Common myeloid progenitor, CD34-positive (primary cell): ENCODE measurements at regions not wholly inside any gene's neighbourhood (a gene's known extent, or its start where the extent isn't known, plus 50 kb on each side); places are given as distances from the start of the nearest gene placed in this dataset.

ENCODE experiments used
- CTCF ChIA-PET: fragments of 350-600 bp; sonication (Branson Sonifier 250); formaldehyde crosslinking; loops from one replicate; lab custom pipeline; 2021; ENCODE audit warnings: antibody characterized with exemption; lab: Charles Lee
- POLR2A ChIA-PET: fragments of 350-600 bp; sonication (Branson Sonifier 250); formaldehyde crosslinking; loops from one replicate; lab custom pipeline; 2021; ENCODE audit warnings: antibody characterized with exemption; lab: Charles Lee
- DNase-seq, 3 donors: peaks; one replicate each; pipeline versions ENCODE4 v3.0.0 to v3.0.0-alpha.2; 2013
- H3K27ac ChIP-seq, 2 experiments: 1 replicate in 1 of 2; 2 replicates in 1 of 2; pipeline ENCODE4 v1.7.0; 2013; ENCODE audit warnings: inconsistent platforms in 2 of 2, low read length in 2 of 2, mild to moderate bottlenecking in 2 of 2, low read depth in 1 of 2, moderate library complexity in 1 of 2; ENCODE audit not compliant: severe bottlenecking in 2 of 2, insufficient read depth in 1 of 2, poor library complexity in 1 of 2
- H3K27me3 ChIP-seq, 5 experiments: replicated peaks in 2 of 5; 1 replicate in 3 of 5; 2 replicates in 2 of 5; pipeline versions ENCODE4 v1.6.1 to v1.7.0; 2013; ENCODE audit warnings: low read length in 4 of 5, mild to moderate bottlenecking in 2 of 5, moderate library complexity in 2 of 5, inconsistent platforms in 1 of 5; ENCODE audit not compliant: insufficient read depth in 5 of 5, control insufficient read depth in 4 of 5
- H3K36me3 ChIP-seq, 4 experiments: 1 replicate in 2 of 4; 2 replicates in 2 of 4; pipeline versions ENCODE4 v1.6.1 to v1.7.0; 2013; ENCODE audit warnings: low read length in 3 of 4, control low read depth in 1 of 4, mild to moderate bottlenecking in 1 of 4; ENCODE audit not compliant: control insufficient read depth in 4 of 4, insufficient read depth in 4 of 4
- H3K4me1 ChIP-seq, 4 experiments: 1 replicate in 3 of 4; 2 replicates in 1 of 4; pipeline versions ENCODE4 v1.6.1 to v1.7.1; 2013; ENCODE audit warnings: low read length in 3 of 4, mild to moderate bottlenecking in 3 of 4, control low read depth in 1 of 4, inconsistent platforms in 1 of 4, moderate library complexity in 1 of 4; ENCODE audit not compliant: control insufficient read depth in 4 of 4, insufficient read depth in 4 of 4; ENCODE audit errors: control extremely low read depth in 1 of 4
- H3K4me3 ChIP-seq, 7 experiments: 1 replicate in 4 of 7; 2 replicates in 3 of 7; pipeline versions ENCODE4 v1.5.1 to v1.7.0; 2013; ENCODE audit warnings: mild to moderate bottlenecking in 7 of 7, low read length in 6 of 7, moderate library complexity in 6 of 7, inconsistent platforms in 2 of 7, low read depth in 2 of 7, control low read depth in 1 of 7; ENCODE audit not compliant: insufficient read depth in 4 of 7, control insufficient read depth in 1 of 7; ENCODE audit errors: extremely low read depth in 1 of 7
- H3K9me3 ChIP-seq, 5 experiments: 1 replicate in 4 of 5; 2 replicates in 1 of 5; pipeline versions ENCODE4 v1.6.1 to v1.7.1; 2013; ENCODE audit warnings: low read length in 4 of 5, mild to moderate bottlenecking in 2 of 5, inconsistent platforms in 1 of 5, low read depth in 1 of 5, moderate library complexity in 1 of 5; ENCODE audit not compliant: control insufficient read depth in 4 of 5, insufficient read depth in 2 of 5; ENCODE audit errors: control extremely low read depth in 1 of 5
- WGBS: methylation state at CpG from one replicate; pipeline ENCODE4 v1.1.5; 2013; ENCODE audit not compliant: insufficient coverage; 5-methylcytosine and 5-hydroxymethylcytosine counted together

- ChIA-PET CTCF (no interaction called here), POLR2A (no interaction called here)
- Histone ChIP-seq H3K27me3 (no peaks in the 10 kb centered on the region), H3K27ac (no peak overlapping the region), H3K36me3 (no peaks in the 10 kb centered on the region), H3K4me3 (no peak overlapping the region), H3K9me3 (no peaks in the 10 kb centered on the region), H3K4me1 (no peaks in the 10 kb centered on the region)
- no peak for DNase-seq
- 63% methylated on average over 1 of the region's 2 CpGs for WGBS
These were observed 252.9 kb upstream of the DCC start for GRCh38 chr18:52087140-52087539.

- Histone ChIP-seq H3K4me3 (no peak overlapping the region), H3K36me3 (no peaks in the 10 kb centered on the region), H3K27ac (no peak overlapping the region), H3K4me1 (no peaks in the 10 kb centered on the region), H3K9me3 (no peaks in the 10 kb centered on the region), H3K27me3 (no peaks in the 10 kb centered on the region)
- DNase-seq: no peak
- POLR2A ChIA-PET: no interaction called here
- CTCF ChIA-PET: no interaction called here
These were observed 250.0 kb upstream of the DCC start for GRCh38 chr18:52090005-52090404.

- H3K27ac ChIP-seq: no peak overlapping the region
- no peaks in the 10 kb centered on the region for H3K9me3 ChIP-seq
- H3K4me3 ChIP-seq: no peak overlapping the region
- H3K36me3 ChIP-seq: no peaks in the 10 kb centered on the region
- ChIA-PET CTCF (no interaction called here), POLR2A (no interaction called here)
- no peak for DNase-seq
- no peaks in the 10 kb centered on the region for H3K27me3 ChIP-seq
- WGBS: no CpG with 5 or more reads among the region's 1 CpG
- no peaks in the 10 kb centered on the region for H3K4me1 ChIP-seq
These were observed 246.8 kb upstream of the DCC start for GRCh38 chr18:52093171-52093570.

GRCh38 chr18:52118684-52119083, 221.3 kb upstream of the DCC start:
- ChIA-PET POLR2A (no interaction called here), CTCF (no interaction called here)
- no peaks in the 10 kb centered on the region for H3K4me1 ChIP-seq
- DNase-seq: no peak
- H3K27me3 ChIP-seq: no peaks in the 10 kb centered on the region
- H3K36me3 ChIP-seq: no peaks in the 10 kb centered on the region
- H3K27ac ChIP-seq: no peak overlapping the region
- no peak overlapping the region for H3K4me3 ChIP-seq
- H3K9me3 ChIP-seq: peaks cover 0 to 1% (median 0%) of the 10 kb centered on the region in 5 experiments

DNA sequence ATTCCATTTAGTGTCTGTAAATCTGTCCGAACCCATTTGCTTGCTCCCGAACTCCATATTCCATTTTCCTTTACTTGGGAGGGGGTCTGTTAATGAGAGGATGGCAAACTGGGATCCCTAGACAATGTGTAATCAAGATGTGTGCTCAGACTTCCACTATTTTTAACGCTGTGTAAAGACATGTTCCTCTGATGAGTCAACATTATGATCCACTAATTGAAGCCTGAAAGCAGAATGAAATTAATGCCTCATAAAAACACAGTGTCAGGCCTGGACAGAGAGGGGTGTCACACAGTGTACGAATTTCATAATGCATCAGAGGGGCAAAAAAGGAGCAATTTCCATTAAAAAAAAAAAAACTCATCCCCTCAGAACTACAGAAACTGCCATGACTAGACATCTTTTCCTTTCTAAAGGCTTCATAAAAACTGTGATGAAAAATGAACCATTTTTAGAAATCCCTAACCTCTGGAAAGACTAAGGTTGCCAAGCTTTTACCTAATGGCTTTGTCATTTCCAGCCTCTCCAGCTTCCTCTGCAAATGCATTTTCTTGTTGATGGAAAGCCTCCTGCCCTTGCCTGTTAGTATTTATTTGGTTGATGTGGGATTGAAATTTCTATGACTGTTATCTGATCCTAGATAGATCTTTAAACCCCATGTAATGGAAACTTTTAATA, 209.2 kb upstream of the DCC start:
- CTCF ChIA-PET: no interaction called here
- no peaks in the 10 kb centered on the region for H3K27me3 ChIP-seq
- H3K27ac ChIP-seq: no peak overlapping the region
- H3K4me3 ChIP-seq: no peak overlapping the region
- H3K9me3 ChIP-seq: peaks cover 0 to 2% (median 0%) of the 10 kb centered on the region in 5 experiments
- POLR2A ChIA-PET: no interaction called here
- 89% methylated on average over 1 of the region's 4 CpGs for WGBS
- no peak for DNase-seq
- H3K4me1 ChIP-seq: no peaks in the 10 kb centered on the region
- H3K36me3 ChIP-seq: no peaks in the 10 kb centered on the region

DNA sequence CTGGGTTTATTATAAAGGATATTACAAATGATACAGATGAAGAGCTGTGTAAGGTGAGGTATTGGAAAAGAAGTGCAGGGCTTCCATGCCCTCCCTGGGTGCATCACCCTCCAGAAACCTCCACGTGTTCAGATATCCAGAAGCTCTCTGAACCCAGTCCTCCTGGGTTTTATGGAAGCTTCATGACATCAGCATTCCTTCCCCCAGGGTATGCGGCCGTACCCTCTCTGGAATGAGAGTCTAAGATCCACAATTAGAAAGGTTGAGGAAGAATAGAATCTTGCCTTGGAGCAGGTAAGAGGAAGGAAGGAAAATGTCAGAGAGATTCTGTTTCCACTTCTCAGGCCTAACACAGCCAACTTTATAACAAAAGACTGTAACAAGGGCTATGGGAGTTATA, 208.2 kb upstream of the DCC start:
- ChIA-PET POLR2A (no interaction called here), CTCF (no interaction called here)
- Histone ChIP-seq H3K36me3 (no peaks in the 10 kb centered on the region), H3K4me1 (no peaks in the 10 kb centered on the region), H3K4me3 (no peak overlapping the region), H3K9me3 (no peaks in the 10 kb centered on the region), H3K27ac (no peak overlapping the region), H3K27me3 (no peaks in the 10 kb centered on the region)
- 43% methylated on average over 1 of the region's 3 CpGs for WGBS
- DNase-seq: no peak

DNA sequence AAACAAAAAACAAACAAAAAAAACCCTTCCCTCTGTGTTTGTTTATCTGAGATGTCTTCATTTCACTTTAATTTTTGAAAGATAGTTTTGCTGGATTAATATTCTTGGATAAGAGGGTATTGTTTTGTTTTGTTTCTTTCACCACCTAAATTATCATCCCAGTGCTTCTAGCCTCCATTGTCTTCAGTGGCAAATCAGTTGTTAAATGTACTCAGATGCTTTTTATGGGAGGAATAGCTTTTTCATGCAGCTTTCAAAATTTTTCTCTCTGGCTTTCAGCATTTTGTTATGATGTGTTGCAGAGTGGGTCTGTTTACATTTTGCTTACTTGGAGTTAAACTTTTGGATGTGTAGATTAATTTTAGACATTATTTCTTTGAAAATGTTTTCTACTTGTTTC, 203.5 kb upstream of the DCC start:
- H3K27me3 ChIP-seq: no peaks in the 10 kb centered on the region
- DNase-seq: no peak
- ChIA-PET POLR2A (no interaction called here), CTCF (no interaction called here)
- no peaks in the 10 kb centered on the region for H3K36me3 ChIP-seq
- no peak overlapping the region for H3K4me3 ChIP-seq
- no peak overlapping the region for H3K27ac ChIP-seq
- H3K4me1 ChIP-seq: no peaks in the 10 kb centered on the region
- peaks cover 0 to 3% (median 0%) of the 10 kb centered on the region in 5 experiments for H3K9me3 ChIP-seq
